Suppressor macrophage treated with lipopolysaccharide for 1 hour (primary cell): ENCODE measurements at regions not wholly inside any gene's neighbourhood (a gene's known extent, or its start where the extent isn't known, plus 50 kb on each side); places are given as distances from the start of the nearest gene placed in this dataset.
"Not testable (repeated sequence)": the region's sequence is repeated elsewhere in the genome, so short reads cannot be mapped to it uniquely, and the experiment has no call there.

Experiments used
- DNase-seq, 3 donors: peaks; one replicate each; pipeline ENCODE4 v3.0.0-alpha.2; 2020 to 2022

DNA sequence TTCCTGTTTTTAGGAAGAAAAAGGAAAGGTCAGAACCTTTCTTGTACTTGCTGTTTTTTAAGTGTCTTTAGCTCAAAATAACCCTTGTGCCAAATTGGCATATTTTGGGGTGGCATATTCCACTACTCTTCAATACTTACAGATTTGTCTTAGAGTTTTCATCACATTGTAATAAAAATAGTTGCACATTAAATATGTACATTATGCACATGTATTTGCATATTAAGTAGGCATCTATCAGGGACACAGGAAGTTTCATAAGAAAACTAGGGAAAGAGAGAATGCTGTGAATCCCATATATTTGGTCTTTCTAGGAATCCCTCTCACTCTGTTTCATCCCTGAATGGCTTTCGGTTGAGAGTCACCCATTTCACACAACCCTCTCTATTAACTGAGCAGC, 139.6 kb downstream of the LARP7 start:
- DNase-seq: no peak

DNA sequence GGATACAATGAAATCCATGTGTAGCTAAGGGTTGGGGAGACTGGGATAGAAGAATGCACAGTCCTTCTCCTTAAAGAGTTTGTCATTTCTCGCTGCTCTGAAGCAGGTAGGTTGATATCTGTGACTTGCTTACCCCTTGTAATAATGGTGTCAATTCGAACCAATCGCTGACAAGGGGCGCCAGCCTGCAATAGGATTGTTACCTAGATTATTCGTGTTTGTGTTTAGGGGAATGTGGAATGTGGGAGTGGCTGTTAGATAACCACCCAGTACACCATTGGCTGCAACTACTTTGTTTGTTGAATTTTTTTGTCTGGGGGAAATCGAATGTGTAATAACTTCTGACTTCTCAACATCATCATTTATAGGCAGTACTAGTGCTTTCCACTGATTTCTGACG, 141.6 kb downstream of the LARP7 start:
- no peak for DNase-seq

- no peak for DNase-seq
Measured at GRCh38 chr4:112793033-112793432, 156.1 kb downstream of the LARP7 start.

- DNase-seq: no peak
Measured at GRCh38 chr4:112800001-112800400, 163.1 kb downstream of the LARP7 start.

DNA sequence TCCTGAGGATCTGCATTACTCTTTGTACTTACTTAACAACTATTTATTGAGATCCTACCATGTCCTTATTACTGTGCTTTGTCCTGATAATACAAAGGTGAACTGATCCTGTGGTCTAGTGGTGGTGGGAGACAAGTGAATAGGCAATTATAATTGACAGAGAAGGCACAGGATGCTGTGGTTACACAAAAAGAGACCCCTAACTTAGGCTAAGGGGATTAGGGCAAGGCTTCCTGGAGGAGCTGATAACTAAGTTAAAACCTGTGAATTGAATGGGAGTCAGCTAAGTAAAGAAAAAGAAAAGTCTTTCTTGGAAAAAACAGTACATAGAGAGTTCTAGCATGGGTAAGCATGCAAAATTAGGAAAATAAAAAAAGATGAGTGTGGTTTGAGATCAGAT, 164.4 kb downstream of the LARP7 start:
- DNase-seq: no peak

GRCh38 chr4:112802780-112803179, 165.8 kb downstream of the LARP7 start:
- DNase-seq: no peak

GRCh38 chr4:112807083-112807482, 170.1 kb downstream of the LARP7 start:
- no peak for DNase-seq

DNA sequence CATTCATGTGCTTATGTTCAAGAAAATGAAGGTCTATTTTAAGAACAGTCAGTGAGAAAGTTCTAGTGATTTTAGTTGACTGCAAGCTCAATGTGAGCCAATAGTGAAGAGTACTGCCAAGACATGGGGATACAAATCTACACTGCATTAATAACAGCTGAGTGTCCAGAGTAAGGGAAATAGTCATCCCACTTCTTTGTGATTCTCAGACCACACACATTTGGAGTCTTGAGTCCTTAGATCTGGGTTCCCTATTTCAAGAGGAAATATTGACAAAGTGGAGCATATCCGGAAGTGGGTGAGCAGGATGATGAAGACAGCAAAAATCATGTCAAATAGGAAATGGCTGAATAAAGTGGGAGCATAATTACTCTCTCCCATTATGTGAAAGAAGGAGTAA, 171.1 kb downstream of the LARP7 start:
- peak; percentile 54 to 85 (median 73) for DNase-seq

DNA sequence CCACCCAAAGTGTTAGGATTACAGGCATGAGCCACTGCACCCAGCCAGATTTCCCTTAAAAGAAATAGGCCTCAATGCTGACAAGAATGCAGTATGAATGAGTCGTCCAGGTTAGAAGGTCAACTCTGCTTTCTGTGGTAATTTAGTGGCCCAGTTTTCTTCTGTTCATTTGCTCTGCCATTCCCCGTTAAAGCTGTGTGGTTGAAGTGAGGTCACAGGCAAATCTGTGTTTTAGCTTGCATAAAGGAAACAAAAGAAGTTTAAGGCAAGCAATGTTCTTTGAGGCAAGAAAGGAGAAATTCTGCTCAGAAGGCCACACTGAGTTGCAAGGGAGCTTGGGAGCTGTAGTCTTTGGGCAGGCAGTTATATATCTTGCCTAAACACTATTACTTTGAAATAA, 176.8 kb downstream of the LARP7 start:
- DNase-seq: no peak

GRCh38 chr4:112817933-112818593, 181.1 kb downstream of the LARP7 start:
- peak; percentile 92 to 96 (median 94) for DNase-seq

DNA sequence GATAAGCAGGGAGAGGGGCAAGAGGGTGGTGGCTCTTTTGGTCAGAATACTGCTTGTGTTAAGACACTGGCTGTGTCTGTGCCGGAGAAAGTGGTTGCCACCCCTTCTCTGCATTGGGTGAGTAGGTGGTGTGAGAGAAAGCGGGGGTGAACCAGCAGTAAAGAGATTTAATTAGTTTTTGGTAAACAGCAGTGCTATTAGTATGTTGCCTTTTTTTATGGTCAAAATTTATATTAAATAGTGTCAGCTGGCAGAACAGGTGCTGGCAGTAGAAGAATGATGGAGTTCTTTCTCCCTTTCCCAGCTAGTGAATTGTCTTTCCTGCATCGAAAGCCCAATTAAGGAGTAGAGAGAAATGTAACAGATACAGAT, 181.6 kb downstream of the LARP7 start:
- DNase-seq: peak in 1 of 3 donors; percentile 40

GRCh38 chr4:112819729-112820128, 182.8 kb downstream of the LARP7 start:
- DNase-seq: no peak

DNA sequence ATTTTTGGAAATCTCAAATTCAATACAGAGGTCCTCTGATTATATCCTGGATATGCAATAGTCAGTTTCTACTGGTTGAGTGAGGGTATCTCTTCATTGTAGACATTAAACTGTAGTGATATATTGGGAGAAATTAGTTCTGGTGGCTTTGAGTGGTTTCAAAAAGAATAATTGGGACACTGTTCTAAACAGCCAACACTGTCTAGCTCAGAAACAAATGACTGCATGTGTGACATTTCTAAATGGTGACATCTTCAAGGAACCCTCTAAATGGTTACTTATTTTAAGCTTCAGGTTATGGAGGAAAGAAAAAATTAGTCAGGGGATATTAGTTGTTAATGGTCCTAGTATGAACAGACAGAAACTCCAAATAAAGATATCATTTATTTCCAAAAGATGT, 186.2 kb downstream of the LARP7 start:
- no peak for DNase-seq

DNA sequence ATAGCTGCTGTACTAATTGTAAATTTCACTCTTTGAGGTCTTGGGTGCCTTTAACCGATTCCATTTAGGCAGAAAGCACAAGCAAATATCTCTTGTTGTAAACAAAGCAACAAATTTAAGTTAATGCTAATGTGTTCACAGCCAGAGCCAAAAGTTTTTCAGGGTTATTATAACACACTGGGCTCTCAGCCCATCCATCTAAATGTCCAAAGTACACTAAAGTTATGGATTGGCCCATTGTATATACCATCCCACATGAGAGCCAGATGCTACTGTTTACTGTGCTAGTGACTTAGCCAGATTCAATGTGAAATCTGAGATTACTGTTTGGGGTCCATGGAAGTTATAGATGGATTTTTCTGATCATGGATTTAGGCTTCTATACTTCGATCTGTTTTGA, 186.7 kb downstream of the LARP7 start:
- DNase-seq: no peak

DNA sequence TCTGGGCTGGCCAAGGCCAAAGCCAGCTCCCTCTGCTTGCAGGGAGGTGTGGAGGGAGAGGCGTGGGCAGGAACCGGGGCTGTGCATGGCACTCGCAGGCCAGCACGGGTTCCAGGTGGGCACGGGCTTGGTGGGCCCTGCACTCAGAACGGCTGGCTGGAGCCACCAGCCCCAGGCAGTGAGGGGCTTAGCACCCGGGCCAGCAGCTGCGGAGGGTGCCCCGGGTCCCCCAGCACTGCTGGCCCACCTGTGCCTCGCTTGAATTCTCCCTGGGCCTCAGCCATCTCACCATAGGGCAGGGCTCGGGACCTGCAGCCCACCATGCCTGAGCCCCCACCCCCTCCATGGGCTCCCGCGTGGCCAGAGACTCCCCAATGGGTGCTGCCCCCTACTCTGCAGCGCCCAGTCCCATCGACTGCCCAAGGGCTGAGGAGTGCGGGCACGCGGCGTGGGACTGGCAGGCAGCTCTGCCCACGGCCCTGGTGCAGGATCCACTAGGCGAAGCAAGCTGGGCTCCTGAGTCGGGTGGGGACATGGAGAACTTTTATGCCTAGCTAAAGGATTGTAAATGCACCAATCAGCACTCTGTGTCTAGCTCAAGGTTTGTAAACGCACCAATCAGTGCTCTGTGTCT, 193.9 kb downstream of the LARP7 start:
- DNase-seq: no peak

DNA sequence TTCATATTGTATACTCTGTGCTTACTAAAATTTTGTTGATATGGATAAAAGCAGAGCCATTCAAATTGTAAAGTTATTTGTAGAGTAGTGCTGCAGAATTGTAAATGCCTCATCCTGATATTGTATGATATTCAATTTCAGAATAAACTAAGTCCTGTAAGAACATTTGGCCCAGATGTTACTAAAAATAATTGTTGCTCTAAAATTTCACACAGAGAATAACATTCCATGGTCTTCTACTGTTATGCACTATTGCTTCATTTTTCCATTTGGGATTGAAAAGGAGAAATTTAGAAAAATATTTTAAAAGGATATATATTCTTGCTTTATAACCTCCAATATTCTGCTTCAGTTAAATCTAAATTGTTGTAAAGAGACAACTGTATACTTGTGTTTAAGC, 195.6 kb downstream of the LARP7 start:
- no peak for DNase-seq

DNA sequence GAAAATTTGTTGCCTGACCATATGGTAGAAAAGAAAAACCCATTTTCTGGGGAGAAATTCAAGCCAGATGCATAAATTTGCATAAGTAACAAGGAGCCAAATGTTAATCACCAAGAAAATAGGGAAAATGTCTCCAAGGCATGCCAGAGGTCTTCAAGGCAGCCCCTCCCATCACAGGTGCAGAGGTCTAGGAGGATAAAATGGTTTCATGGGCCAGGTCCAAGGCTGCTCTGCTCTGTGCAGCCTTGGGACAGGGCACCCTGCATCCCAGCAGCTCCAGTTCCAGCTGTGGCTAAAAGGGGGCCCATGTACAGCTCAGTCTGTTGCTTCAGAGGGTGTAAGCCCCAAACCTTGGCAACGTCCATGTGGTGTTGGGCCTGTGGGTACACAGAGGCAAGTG, 200.0 kb downstream of the LARP7 start:
- no peak for DNase-seq

DNA sequence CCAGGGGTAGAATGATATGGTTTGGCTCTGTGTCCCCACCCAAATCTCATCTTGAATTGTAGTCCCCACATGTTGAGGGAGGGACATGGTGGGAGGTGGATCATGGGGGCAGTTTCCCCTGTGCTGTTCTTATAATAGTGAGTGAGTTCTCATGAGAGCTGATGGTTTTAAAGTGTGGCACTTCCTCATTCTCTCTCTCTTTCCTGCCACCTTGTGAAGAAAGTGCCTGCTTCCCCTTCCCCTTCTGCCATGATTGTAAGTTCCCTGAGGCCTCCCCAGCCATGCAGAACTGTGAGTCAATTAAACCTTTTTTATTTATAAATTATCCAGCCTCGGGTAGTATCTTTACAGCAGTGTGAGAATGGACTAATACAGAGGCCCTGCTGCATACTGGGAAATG, 201.1 kb downstream of the LARP7 start:
- DNase-seq: not testable (repeated sequence)

DNA sequence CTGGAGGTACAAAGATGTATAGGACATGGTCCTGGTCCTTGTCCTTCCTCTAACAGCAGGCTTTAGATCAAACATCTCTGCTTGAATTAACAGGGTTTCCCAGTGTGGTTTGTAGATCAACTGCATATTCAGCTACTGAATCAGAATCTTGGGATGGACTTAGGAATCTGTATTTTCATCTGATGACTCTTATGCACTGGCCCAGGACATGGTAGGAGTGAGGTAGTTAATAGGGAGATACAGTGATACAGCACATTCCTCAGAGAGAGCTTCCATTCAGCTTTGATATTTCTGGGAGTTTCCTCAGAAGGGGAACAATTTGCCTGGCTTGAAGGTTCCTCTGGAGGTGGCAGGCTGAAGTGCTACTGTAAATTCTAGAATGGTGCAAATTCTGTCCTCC, 203.1 kb downstream of the LARP7 start:
- no peak for DNase-seq

DNA sequence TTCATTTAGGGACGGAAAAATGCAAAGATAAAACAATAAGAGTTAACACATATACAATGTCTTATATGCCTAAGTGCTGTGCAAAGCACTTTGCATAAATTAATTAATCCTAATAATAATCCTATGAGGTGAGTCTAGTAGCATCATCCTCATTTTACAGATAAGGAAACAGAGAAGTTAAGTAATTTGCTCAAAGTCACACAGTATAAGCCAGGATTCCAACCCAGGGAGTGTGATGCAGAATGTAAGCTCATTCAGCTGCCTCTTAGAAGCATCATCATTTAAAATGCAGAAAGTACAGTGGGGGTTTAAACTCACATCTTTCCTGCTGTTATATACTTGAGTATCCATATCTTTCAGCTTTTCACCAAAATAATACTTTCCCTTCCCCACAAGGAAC, 203.7 kb downstream of the LARP7 start:
- no peak for DNase-seq

GRCh38 chr4:112842513-112842912, 205.6 kb downstream of the LARP7 start:
- no peak for DNase-seq

- DNase-seq: no peak
Measured at GRCh38 chr4:112845386-112845785, 204.1 kb upstream of the ANK2 start.

GRCh38 chr4:112847045-112847444, 202.4 kb upstream of the ANK2 start:
- no peak for DNase-seq

- no peak for DNase-seq
Measured at GRCh38 chr4:112847781-112848180, 201.7 kb upstream of the ANK2 start.

DNA sequence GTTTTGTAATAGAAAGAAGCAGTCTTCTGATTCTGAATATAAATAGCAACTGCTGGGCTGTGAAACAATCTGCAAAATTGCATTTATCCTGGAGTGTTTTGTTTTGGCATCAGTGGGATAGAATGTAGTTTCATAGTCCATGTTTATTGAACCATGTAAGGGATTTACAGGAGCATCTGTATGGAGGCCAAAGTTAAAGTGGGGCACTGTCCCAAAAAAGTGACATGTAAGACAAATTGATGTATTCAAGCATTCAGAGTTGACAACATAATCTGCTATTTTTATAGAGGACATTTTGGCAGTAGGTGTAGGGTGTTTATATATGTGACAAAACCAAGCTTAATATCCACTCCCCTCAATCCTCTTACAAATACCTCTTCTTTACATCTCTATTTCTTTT, 200.5 kb upstream of the ANK2 start:
- no peak for DNase-seq
